ENCODE measurements at regions not wholly inside any gene's neighbourhood (a gene's known extent, or its start where the extent isn't known, plus 50 kb on each side); places are given as distances from the start of the nearest gene placed in this dataset.

- TF ChIP-seq, protein P1, sequence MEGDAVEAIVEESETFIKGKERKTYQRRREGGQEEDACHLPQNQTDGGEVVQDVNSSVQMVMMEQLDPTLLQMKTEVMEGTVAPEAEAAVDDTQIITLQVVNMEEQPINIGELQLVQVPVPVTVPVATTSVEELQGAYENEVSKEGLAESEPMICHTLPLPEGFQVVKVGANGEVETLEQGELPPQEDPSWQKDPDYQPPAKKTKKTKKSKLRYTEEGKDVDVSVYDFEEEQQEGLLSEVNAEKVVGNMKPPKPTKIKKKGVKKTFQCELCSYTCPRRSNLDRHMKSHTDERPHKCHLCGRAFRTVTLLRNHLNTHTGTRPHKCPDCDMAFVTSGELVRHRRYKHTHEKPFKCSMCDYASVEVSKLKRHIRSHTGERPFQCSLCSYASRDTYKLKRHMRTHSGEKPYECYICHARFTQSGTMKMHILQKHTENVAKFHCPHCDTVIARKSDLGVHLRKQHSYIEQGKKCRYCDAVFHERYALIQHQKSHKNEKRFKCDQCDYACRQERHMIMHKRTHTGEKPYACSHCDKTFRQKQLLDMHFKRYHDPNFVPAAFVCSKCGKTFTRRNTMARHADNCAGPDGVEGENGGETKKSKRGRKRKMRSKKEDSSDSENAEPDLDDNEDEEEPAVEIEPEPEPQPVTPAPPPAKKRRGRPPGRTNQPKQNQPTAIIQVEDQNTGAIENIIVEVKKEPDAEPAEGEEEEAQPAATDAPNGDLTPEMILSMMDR (IDR thresholded peaks at IDR 0.05): no peak
- TF ChIP-seq POLR2A (IDR thresholded peaks at IDR 0.05): no peak
These were observed 540.4 kb upstream of the MGAT4C start for GRCh38 chr12:86796550-86796949.
